Hematopoietic multipotent progenitor cell treated with erythropoietin and hydrocortisone succinate and interleukin-3 and kit ligand, for 15 days (in vitro differentiated cells): ENCODE measurements at regions not wholly inside any gene's neighbourhood (a gene's known extent, or its start where the extent isn't known, plus 50 kb on each side); places are given as distances from the start of the nearest gene placed in this dataset.
"Not testable (repeated sequence)": the region's sequence is repeated elsewhere in the genome, so short reads cannot be mapped to it uniquely, and the experiment has no call there.

ENCODE experiments used
- DNase-seq: peaks from one replicate; pipeline ENCODE4 v3.0.0-alpha.2; 2015; ENCODE audit warnings: low spot score

GRCh38 chr7:3162798-3163197 is 119.1 kb upstream of the CARD11 start:
- not testable (repeated sequence) for DNase-seq

- DNase-seq = no peak
Observed at GRCh38 chr7:3164380-3164792, 120.7 kb upstream of the CARD11 start.

GRCh38 chr7:3165681-3166580 is 122.3 kb upstream of the CARD11 start:
- no peak for DNase-seq

GRCh38 chr7:3167551-3167950 is 123.9 kb upstream of the CARD11 start:
- DNase-seq = no peak

- DNase-seq = no peak
Observed at GRCh38 chr7:3168370-3168769, 124.7 kb upstream of the CARD11 start.

- DNase-seq = no peak
Observed at GRCh38 chr7:3168869-3169268, 125.2 kb upstream of the CARD11 start.

- DNase-seq = no peak
Observed at GRCh38 chr7:3172768-3173280, 128.2 kb upstream of the SDK1 start.

- DNase-seq = no peak
Observed at GRCh38 chr7:3174515-3175284, 126.4 kb upstream of the SDK1 start.

- no peak for DNase-seq
Observed at GRCh38 chr7:3175285-3175902, 125.7 kb upstream of the SDK1 start.

- no peak for DNase-seq
Observed at GRCh38 chr7:3176112-3177000, 124.7 kb upstream of the SDK1 start.

- no peak for DNase-seq
Observed at GRCh38 chr7:3177271-3177670, 123.8 kb upstream of the SDK1 start.

GRCh38 chr7:3179456-3179855 is 121.6 kb upstream of the SDK1 start:
- DNase-seq = no peak

GRCh38 chr7:3180604-3181003 is 120.4 kb upstream of the SDK1 start:
- DNase-seq = no peak

GRCh38 chr7:3182055-3182454 is 119.0 kb upstream of the SDK1 start:
- not testable (repeated sequence) for DNase-seq

- DNase-seq = no peak
Observed at GRCh38 chr7:3187444-3188040, 113.5 kb upstream of the SDK1 start.

GRCh38 chr7:3188946-3189345 is 112.1 kb upstream of the SDK1 start:
- DNase-seq = no peak

- no peak for DNase-seq
Observed at GRCh38 chr7:3191548-3191947, 109.5 kb upstream of the SDK1 start.

- DNase-seq = no peak
Observed at GRCh38 chr7:3192669-3193068, 108.4 kb upstream of the SDK1 start.

GRCh38 chr7:3193379-3194120 is 107.5 kb upstream of the SDK1 start:
- no peak for DNase-seq

- DNase-seq = no peak
Observed at GRCh38 chr7:3194501-3195141, 106.4 kb upstream of the SDK1 start.
